Sigmoid colon (tissue), 4 donors: ENCODE measurements at regions not wholly inside any gene's neighbourhood (a gene's known extent, or its start where the extent isn't known, plus 50 kb on each side); places are given as distances from the start of the nearest gene placed in this dataset.

Experiments used
- EP300 ChIP-seq, 4 donors: sonication (generic); formaldehyde crosslinking; IDR thresholded peaks; one replicate each; pipeline ENCODE4 v1.6.1; 2017; ENCODE audit warnings: antibody characterized with exemption in 4 of 4
- POLR2A ChIP-seq, 2 donors: fragments of 450-650 bp; IDR thresholded peaks; one replicate each; pipeline ENCODE4 v1.6.1; 2016; ENCODE audit warnings: antibody characterized with exemption in 2 of 2, mild to moderate bottlenecking in 2 of 2, moderate library complexity in 2 of 2
- POLR2AphosphoS5 ChIP-seq, 4 donors: sonication (generic); formaldehyde crosslinking; IDR thresholded peaks; one replicate each; pipeline ENCODE4 v1.6.1; 2017; ENCODE audit warnings: antibody characterized with exemption in 4 of 4
- TF ChIP-seq, protein P1 (sequence below), 4 experiments: fragments of 450-650 bp in 3 of 4; fragments of 200-600 bp in 1 of 4; IDR thresholded peaks; one replicate each; pipeline ENCODE4 v1.5.1; 2016 to 2019; ENCODE audit warnings: antibody characterized with exemption in 4 of 4, mild to moderate bottlenecking in 3 of 4, moderate library complexity in 2 of 4

DNA sequence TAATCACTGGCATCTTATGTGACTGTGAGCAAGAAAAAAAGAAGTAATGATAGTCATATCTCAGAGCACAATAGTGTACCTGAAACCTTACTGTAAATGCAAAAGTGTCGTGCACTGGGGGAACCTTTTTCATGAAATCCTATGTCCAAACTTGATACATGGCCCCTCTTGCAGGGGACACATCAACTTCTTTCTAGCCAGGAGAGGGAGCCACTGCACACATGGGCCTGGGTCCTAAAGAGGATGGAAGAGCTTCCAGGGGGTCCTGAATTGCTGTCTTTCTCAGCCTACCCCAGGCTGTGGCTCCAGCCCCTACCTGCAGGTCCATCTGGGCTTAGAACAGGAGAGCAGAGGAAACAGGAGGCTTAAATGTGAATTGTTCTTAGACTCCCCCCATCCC lies 165.7 kb downstream of the SOD2 start:
- TF ChIP-seq, protein P1, sequence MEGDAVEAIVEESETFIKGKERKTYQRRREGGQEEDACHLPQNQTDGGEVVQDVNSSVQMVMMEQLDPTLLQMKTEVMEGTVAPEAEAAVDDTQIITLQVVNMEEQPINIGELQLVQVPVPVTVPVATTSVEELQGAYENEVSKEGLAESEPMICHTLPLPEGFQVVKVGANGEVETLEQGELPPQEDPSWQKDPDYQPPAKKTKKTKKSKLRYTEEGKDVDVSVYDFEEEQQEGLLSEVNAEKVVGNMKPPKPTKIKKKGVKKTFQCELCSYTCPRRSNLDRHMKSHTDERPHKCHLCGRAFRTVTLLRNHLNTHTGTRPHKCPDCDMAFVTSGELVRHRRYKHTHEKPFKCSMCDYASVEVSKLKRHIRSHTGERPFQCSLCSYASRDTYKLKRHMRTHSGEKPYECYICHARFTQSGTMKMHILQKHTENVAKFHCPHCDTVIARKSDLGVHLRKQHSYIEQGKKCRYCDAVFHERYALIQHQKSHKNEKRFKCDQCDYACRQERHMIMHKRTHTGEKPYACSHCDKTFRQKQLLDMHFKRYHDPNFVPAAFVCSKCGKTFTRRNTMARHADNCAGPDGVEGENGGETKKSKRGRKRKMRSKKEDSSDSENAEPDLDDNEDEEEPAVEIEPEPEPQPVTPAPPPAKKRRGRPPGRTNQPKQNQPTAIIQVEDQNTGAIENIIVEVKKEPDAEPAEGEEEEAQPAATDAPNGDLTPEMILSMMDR (IDR thresholded peaks at IDR 0.05) = no peak
- TF ChIP-seq POLR2AphosphoS5 (IDR thresholded peaks at IDR 0.05) (no peak), POLR2A (IDR thresholded peaks at IDR 0.05) (no peak), EP300 (IDR thresholded peaks at IDR 0.05) (no peak)
